HG03442 (cell line): ENCODE measurements at regions not wholly inside any gene's neighbourhood (a gene's known extent, or its start where the extent isn't known, plus 50 kb on each side); places are given as distances from the start of the nearest gene placed in this dataset.
"Not testable (repeated sequence)": the region's sequence is repeated elsewhere in the genome, so short reads cannot be mapped to it uniquely, and the experiment has no call there.

Source experiments
- ATAC-seq: cut with Tn5 transposase; IDR thresholded peaks from one replicate; pipeline ENCODE4 v1.9.1; 2021; ENCODE audit warnings: mild to moderate bottlenecking, moderate library complexity; ENCODE audit not compliant: unreplicated experiment

DNA sequence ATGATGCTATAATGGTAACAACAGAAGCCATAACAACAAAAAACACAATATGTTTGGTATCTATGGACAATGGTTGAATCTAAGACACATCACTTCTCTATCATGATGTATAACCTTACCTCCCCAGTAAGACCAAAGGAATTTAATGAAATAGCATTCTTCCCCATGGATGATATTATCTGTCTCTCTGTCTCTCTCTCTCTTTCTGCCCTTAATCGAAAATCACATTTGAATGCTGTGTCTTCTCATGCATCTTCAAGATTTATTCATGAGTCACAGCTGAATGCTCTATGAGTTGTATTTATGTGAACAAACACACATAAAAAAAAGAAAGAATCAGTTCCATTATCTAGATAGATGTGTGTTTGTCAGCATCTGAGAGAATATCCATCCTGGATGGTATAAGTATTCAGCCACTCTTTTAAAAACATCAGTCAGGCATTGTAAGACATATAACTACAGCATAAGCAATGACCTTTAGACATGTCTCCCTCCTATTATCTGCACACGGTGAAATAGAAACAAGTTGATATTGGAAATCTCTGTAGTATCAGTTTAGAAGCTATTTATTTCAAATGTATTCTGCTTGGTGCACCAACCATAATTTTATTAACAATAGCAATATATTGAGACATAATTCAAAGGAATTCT, 433.3 kb downstream of the TOX3 start:
- ATAC-seq = no peak

DNA sequence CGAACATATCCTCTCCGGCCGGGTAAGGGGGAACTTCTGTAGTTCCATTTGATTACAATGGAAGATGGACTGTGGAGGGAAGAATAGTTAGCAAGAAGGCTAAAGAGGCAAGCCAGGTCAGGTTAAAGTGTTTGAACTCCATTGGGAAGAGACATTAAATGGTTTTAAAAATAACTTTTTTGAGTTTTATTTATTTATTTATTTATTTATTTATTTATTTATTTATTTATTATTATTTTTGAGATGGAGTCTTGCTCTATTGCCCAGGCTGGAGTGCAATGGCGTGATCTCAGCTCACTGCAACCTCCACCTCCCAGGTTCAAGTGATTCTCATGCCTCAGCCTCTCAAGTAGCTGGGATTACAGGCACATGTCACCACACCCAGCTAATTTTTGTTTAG, 441.9 kb downstream of the TOX3 start:
- ATAC-seq = not testable (repeated sequence)

DNA sequence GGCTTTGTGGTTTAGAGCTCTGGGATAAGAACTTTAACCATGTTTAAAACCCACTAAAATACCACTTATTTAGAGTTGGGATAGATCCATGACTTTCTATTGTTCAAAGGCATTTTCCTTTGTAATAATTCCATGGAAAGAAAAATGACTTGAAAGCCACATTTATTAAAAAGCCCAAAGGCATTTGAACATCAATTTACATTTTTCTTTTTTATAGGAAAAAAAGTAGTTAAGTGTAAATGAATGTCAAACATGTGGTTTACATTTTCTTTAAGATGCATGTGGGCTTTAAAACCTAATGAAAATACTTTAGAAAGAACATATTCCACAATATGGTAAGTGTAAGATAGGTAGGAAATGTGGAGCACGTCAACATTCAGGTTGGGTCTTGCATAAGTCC, 443.2 kb downstream of the TOX3 start:
- ATAC-seq = no peak

DNA sequence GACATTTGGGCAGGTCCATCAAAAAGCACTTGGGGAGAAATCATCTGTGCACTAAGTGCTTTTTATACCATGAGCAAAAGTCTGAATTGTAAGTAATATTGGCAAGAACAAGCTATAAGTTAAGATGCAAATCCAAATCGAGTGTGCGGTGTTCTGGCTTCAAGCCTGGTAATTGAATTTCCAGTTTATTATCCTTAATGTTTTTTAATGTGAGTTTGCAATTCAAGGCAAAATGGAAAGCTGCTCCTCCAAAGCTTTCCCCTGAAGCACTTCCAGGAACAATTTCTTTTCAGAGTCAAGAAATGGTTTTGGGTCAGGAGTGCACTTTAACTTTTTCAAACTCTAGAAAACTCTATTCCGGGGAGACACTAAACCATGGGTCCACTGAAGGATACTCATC, 445.7 kb downstream of the TOX3 start:
- ATAC-seq = no peak

DNA sequence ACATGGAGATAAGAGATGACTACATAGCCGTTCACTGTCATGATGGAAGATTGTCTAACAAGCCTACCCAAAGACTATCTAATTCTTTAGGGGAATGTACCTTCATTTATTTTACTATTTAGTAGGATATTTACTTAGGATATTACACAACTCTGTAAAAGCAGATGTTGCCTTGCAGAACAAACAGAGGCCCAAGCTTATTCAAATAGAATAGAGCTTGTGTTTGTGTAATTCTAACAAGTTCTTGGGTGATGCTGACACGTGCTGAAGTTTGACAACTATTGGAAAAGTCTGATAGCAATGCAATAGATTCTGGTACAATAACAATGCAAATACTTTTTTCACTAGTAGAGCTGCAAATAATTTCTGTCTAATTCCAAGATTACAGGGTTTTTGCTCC, 447.6 kb downstream of the TOX3 start:
- ATAC-seq = no peak

DNA sequence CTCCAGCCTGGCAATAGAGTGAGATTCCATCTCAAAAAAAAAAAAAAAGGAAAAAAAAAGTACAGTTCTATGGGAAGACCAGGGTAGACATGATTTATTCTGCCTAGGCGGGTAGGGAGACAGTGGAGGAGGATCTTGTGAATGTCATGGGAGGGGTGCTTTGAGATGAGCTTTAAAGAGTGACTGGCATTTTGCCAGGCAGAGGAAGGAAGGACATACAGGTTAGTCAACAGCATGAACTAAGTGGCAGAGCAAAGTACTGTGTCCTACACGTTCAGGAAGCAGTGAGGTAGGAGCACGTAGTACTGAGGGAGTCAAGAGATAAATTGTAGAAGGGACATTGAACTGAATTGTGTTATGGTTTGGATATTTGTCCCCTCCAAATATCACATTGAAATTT, 451.5 kb downstream of the TOX3 start:
- no peak for ATAC-seq

DNA sequence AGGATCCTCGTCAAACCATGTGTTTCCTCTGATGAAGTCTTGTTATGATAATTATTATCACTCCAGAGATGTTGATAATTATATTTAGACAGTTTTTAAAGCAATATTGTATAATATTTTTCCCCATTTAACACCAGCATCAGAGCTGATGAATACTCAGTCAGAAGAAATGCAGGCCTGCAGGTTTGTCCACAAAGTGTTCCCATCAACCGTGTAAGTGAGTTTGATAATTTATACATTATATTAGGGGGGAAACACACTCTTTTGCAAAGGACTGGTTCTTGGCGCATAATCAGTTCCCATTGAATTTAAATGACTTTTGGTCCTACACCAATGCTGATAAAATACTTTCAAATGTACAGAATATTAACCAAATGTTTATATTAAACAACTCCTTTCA, 454.8 kb downstream of the TOX3 start:
- no peak for ATAC-seq

DNA sequence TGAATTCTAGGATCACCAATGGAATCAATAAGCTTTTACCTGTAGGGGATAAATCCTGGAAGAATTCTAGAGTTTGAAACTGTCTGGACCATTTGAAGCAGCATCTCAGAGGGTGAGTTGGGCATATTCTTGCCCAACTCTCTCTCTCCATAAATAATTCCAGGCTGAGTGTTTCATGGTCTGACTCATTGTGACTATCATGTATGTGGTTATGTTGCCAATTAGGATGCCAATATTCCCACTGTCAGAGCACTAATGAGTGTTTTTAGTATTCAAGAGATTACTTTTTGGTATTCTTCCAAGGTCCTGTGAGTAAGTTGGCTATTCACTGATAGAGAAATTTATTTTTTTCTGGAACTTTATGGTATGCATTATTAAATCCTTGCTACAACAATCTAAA, 456.9 kb downstream of the TOX3 start:
- ATAC-seq = no peak

DNA sequence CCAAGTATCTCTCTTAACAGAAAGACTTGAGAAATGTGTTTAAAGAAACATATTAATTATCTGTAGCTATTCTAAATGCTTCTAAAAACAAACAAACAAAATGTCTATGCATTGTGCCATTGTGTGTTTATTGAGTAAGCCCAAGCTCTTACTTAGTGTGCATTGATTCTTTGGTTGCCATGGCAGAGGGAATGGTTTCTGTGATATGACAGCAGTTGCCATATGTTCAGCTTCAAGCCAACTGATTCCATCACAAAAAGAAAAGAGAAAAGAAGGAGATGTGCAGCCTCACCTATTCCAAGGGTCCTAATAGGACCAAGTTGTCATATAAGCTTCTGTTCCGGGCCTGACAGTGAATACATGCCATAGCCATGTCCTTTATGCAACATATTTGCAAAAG, 457.5 kb downstream of the TOX3 start:
- no peak for ATAC-seq

DNA sequence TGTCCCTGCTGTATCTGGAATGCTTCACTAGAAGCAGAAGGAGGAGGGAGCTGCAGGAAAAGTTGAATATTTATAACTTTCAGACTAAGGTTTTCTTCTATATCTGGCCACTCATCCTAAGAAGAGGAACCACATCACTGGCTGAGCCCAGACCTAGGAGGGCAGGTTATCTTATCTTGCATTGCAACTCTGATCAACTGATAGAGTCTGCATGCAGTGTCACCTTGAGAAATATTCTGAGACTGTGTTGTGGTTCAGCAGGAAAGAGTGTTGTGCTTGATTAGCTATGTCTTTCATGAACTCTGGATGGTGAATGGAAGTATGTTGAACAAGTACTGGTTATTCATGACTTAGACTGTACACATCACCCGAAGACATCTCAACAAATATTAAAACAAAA, 460.0 kb downstream of the TOX3 start:
- ATAC-seq = no peak

DNA sequence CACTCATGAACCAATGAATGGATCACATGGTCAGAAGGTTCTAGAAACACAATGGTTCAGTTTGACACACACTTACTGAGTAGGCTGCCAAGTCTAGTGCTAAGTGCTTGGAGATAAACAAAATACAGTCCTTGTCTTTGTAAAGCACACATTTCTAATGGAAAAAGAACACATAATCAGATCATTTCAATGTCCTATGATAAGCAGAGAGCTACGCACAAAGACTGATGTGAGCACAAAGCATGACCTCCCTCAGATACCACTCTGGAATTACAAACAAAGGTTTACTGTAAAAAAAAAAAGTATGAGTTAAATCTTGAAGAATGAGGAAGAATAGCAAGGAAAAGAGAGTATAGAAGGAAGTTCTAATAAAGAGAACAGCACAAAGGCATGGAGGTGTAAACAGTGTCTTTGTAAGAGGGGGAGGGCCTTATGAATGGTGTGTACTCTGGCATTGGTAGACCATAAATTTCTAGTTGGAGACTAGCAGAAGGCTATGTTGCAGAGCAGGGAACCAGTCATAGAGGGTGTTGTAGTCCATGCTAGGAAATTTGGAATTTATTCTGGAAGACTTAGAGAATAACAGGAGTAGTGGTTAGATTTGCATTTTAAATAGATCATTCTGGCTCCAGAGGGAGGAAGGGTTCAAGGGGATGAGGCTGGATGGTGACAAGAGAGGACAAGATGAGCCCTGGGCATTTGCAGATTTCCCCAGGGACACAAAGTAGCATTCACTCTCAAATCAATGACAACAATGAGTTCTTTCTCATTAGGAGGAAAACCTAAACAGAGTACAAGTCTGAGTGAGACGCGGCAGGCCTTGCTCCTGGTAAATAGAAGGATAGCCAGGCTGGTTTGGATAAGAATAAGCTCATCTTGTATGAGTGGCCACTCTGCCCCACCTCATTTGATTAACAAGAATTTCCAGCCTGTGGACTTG, 468.0 kb downstream of the TOX3 start:
- ATAC-seq = no peak

DNA sequence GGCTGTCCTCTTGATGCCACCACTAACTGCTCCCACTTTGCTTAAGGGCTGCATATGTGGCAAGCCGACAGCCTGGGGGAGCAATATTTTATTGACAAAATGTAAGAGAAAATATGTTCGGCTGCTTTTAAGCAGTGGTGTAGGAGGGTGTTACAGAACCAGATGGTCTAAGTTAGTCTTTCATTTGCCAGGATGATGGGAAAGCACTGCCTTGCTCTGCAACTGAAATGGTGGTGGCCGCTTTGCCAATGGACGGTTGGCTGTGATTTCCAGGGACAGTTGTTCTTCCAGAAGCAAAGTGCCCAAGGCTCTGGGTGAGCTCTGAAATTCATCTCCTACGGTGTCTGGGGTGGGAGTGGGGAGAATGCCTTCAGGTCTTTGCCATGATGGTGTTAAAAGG, 469.3 kb downstream of the TOX3 start:
- no peak for ATAC-seq

DNA sequence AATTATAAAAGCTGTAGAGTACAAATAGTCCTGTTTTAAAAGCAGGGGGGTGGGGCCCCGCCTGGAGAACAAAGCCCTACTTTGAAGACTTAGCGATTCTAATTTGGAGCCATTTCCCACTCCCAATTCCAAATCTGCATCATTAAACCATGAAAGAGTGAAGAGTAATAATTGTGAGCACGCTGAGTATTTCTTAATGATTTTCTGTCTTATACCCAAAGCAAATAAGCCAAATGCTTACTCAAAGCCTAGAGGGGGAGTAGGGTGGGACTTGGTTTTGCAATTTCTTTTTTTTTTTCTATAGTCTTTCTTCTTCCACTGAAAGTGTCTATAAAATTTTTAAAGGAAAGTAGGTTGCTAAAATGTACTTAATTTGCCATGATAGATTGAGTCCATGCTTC, 470.1 kb downstream of the TOX3 start:
- no peak for ATAC-seq

DNA sequence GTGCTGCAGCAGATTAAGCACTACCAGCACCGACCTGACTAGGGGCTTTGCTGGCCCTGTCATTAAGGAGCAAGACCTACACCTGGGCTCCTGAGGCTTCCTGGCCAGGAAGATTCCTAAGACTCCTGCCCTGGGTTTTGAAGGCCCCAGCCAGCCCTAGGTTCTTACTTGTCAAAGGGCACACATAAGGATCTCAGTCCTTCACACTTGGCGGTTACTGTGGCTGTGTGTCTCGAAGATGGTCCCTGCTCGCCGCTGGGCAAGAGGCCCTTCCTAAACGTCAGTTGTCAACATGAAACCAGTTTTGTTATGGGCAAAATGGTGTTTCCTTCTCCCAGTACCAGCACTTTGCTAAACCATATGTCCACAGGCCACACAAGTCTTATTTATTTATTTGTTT, 470.6 kb downstream of the TOX3 start:
- no peak for ATAC-seq

DNA sequence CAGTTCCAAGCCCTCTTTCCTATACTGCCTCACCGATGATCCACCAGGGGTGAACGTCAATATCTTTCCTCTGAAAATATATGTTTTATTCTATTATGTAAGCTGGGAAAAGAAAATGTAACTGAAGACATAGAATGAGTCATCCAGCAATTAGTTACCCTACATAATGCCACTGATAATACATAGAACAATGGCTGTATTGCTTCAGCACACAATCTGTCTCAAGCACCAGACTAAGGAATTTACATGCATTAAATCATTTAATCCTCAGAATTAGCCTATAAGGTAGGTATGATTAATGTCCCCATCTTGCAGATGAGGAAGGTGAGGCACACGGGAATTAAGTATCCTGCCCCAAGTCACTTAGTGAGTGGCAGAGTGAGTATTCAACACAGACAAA, 472.8 kb downstream of the TOX3 start:
- ATAC-seq = no peak

DNA sequence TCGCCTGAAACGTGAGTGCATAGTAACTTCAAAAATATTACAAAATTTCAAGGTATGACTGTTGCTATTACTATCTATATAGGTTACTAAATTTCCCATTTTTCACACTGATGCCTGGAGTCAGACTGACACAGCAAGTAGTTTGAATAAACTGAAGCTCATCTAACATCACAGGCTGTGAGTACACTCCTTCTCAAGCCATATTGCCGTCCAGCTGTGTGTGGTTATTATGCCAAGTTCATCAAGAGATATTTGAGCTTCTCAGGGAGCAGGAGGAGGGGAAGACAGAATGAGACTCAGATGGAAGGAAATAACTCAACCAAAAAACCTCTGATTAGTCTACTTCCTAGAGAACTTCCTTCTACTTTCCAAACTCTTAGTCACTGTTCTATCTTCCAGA, 473.9 kb downstream of the TOX3 start:
- ATAC-seq = no peak

DNA sequence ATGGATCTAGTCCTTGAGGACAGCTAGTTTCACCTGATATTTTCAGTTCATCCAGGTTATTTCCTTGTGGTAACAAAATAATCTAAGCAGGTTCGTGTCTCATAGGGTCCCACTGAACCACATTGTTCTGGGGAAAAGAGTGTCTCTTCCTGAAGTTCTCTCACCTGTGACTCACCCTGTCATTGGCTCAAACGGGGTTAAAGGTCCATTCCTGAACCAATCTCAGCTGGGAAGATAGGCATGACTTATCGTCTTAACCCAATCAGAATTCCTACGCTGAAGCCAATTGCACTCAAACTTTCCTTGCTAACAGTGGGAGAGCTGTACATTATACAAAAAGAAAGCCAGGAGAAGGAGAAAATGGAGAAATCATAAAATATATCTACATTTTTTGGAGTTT, 475.8 kb downstream of the TOX3 start:
- ATAC-seq = no peak

DNA sequence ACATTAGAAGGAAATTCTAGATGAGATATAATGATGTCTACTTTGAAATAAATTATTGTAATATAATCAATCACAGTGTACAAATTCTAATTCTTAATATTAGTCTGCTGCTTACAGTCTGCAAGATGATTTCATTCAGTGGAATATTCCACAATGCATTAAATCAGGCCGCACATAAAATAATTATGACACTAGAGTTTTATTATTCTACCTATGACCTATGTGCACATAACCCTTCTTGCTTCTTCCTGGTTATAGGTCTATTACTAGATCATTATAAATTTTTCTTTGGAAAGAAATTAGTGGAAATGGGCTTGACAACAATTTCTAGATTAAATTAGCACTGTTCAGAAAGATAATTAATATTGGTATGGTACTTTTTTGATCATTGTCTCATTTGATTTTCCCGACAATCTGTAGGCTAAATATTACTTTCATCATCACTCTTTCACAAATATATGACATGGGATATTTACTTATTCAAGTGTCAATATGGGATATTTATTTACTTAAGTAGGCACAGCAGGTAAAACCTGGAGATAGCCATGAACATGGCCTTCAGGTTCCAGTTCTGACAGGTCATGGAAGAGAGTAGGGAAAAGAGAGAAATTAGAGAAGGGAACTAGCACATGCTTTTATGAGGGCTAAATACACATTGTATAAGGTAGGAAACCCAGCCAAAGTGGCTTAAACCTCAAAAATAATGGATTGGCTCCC, 476.4 kb downstream of the TOX3 start:
- ATAC-seq = no peak

DNA sequence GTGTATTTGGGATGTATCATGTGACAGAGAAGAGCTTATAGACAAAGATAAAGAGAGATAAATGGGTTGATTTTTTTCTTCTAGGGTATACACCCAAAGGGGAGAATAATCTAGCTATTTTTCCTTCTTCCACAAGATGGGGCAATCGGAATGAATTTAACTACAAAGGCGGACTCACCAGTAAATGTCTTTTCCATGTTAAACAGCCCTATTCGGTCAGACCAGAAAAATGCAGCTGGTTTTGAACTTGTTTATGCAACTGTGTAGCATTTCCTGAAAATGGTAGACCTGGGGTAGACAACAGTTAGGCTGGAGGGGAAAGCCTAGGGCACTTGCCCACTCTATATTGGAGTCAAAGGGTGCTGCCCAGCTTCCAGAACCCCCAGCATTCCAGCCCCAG, 477.1 kb downstream of the TOX3 start:
- ATAC-seq = no peak

DNA sequence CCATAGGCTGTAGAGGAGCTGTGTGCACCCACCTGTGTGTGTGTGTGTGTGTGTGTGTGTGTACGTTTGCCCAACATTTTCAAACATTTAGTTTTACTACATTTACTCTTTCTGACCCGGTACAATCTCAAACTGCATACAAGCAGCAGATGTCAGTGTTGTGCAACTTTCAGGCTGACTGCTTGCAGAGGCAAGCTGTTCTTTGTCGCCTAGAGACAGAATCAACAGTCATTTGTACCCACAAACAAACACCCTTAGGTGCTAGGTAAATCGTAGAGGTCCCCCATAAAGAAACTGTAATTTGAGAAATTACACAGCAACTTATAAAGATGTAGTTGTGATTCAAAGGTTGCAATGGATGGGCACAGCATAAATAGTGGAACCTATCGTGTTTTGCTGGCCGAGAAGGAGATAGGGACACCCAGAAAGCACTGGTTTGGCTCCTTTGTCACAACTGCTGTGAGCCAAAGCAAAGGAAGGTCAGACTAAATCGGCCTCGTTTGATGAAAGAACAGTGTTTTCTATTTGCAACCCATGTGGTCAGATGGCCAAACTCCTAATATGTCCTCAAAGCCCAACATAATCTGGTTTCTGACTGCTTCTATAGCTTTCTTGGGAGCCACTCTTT, 478.4 kb downstream of the TOX3 start:
- ATAC-seq = no peak

DNA sequence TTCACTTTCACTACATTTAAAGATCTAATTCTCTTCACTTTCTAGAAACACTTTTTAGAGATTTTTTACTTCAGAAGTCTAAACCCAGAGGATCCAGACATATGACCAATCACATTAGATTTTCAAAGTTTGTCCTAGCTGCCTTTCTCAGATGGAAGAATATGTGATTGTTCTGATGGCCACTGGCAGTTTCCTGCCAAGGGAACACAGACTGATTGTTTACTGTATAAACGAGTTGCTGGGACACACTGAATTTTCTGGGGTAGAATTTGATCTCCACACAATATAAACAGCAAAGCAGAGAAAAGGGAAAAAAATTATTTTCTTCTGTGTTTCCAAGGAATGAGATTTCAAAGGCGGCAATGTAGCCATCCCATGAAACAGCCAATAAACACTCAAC, 480.0 kb downstream of the TOX3 start:
- no peak for ATAC-seq
